Left ventricle myocardium inferior (tissue), 1 donor: ENCODE measurements at regions not wholly inside any gene's neighbourhood (a gene's known extent, or its start where the extent isn't known, plus 50 kb on each side); places are given as distances from the start of the nearest gene placed in this dataset.
"Not testable (repeated sequence)": the region's sequence is repeated elsewhere in the genome, so short reads cannot be mapped to it uniquely, and the experiment has no call there.

Experiments used
- DNase-seq: peaks from one replicate; pipeline ENCODE4 v3.0.0-alpha.2; 2020
- H3K27ac ChIP-seq: fragments of 200-600 bp; replicated peaks from 2 replicates; pipeline ENCODE4 v1.8.0; 2021
- H3K27me3 ChIP-seq: fragments of 200-600 bp; 2 replicates; pipeline ENCODE4 v1.8.0; 2021; ENCODE audit warnings: low read depth
- H3K36me3 ChIP-seq: fragments of 200-600 bp; 2 replicates; pipeline ENCODE4 v1.8.0; 2021
- H3K4me1 ChIP-seq: fragments of 200-600 bp; 2 replicates; pipeline ENCODE4 v1.8.0; 2021
- H3K4me3 ChIP-seq: fragments of 200-600 bp; 2 replicates; pipeline ENCODE4 v1.8.0; 2021; ENCODE audit warnings: mild to moderate bottlenecking, moderate library complexity
- H3K9me3 ChIP-seq: fragments of 200-600 bp; replicated peaks from 2 replicates; pipeline ENCODE4 v1.8.0; 2021
- CTCF ChIP-seq: fragments of 200-600 bp; IDR thresholded peaks from 2 replicates; pipeline ENCODE4 v1.8.0; 2021; ENCODE audit warnings: antibody characterized with exemption, mild to moderate bottlenecking, borderline replicate concordance
- intact Hi-C: fragments of 100-400 bp; cut with micrococcal nuclease; formaldehyde crosslinking; loops from one replicate; pipeline ENCODE4 v1.11.0; 2022
- donor health status: DM: no; HTN: yes; CAD: no; lungs with severe emphysema.

GRCh38 chr3:194950906-194951628, 265.4 kb downstream of the FAM43A start:
- Histone ChIP-seq H3K27me3 (no peaks in the 10 kb centered on the region), H3K36me3 (no peaks in the 10 kb centered on the region), H3K27ac (peak overlapping the region; percentile 70), H3K4me1 (peaks cover 39% of the 10 kb centered on the region), H3K4me3 (peak overlapping the region; percentile 20), H3K9me3 (peaks cover 14% of the 10 kb centered on the region)
- no peak for DNase-seq
- intact Hi-C loops: no loop called here
- TF ChIP-seq CTCF: no peak

- Histone ChIP-seq H3K27ac (peak overlapping the region; percentile 70), H3K4me3 (peak overlapping the region; percentile 20), H3K4me1 (peaks cover 40% of the 10 kb centered on the region), H3K9me3 (peaks cover 14% of the 10 kb centered on the region)
- DNase-seq, H3K27me3 ChIP-seq, H3K36me3 ChIP-seq, intact Hi-C loops: not testable (repeated sequence)
Measured at GRCh38 chr3:194951629-194951920, 265.9 kb downstream of the FAM43A start.

DNA sequence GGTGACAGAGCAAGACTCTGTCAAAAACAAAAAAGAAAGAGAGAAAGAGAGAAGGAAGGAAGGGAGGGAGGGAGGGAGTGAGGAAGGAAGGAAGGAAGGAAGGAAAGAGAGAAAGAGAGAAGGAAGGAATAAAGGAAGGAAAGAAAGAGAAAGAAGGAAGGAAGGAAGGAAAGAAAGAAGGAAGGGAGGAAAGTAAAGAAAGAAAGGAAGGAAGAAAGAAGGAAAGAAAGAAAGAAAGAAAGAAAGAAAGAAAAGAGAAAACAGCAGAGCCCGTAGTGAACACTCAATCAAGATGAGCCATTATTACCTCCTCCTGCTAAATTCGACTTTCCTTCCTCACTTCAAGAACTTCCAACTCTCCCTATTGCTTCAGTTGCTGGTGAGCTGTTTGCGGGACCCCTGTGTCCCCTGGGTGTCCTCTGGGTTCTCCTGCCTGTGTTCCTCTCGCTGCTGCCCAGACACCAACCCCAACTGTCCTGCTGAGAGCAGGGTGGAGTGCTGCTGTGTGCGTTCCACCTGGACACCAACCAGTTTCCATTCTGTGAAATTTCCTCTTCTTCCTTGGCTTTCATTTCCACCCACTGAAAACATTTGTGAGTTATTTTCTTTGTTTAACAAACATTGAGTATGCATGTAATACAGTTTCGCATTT, 266.4 kb downstream of the FAM43A start:
- peak overlapping the region; percentile 70 for H3K27ac ChIP-seq
- H3K9me3 ChIP-seq: peaks cover 14% of the 10 kb centered on the region
- intact Hi-C loops: no loop called here
- peaks cover 45% of the 10 kb centered on the region for H3K4me1 ChIP-seq
- peak overlapping the region; percentile 37 for H3K4me3 ChIP-seq
- H3K27me3 ChIP-seq: no peaks in the 10 kb centered on the region
- no peak for TF ChIP-seq CTCF
- no peak for DNase-seq
- H3K36me3 ChIP-seq: no peaks in the 10 kb centered on the region

- no peak for TF ChIP-seq CTCF
- Histone ChIP-seq H3K36me3 (no peaks in the 10 kb centered on the region), H3K9me3 (peaks cover 9% of the 10 kb centered on the region), H3K4me1 (peaks cover 46% of the 10 kb centered on the region), H3K27me3 (no peaks in the 10 kb centered on the region), H3K27ac (peak overlapping the region; percentile 70), H3K4me3 (no peak overlapping the region)
- intact Hi-C loops: no loop called here
- no peak for DNase-seq
Measured at GRCh38 chr3:194952841-194953241, 267.2 kb downstream of the FAM43A start.

DNA sequence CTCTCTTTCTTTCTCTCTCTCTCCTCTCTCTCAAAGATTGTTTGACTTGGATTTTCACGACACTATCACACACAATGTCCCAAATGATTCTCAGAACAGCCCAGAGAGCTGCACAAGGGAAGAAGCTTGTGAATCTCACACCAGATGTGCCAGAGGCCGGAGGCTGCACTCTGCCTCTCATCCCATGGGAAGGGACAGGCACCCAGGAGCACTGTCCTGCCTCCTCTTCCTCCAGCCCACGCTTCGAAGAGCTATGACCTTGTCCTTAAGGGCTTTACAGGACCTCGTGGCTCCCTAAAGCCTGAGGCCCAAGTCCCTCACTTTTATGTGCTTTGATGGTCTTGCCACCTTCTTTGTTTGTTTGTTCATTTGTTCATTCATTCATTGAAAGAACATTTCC, 267.6 kb downstream of the FAM43A start:
- TF ChIP-seq CTCF: no peak
- intact Hi-C loops: no loop called here
- DNase-seq: no peak
- Histone ChIP-seq H3K9me3 (peaks cover 4% of the 10 kb centered on the region), H3K4me1 (peaks cover 46% of the 10 kb centered on the region), H3K36me3 (no peaks in the 10 kb centered on the region), H3K27ac (peak overlapping the region; percentile 70), H3K27me3 (no peaks in the 10 kb centered on the region), H3K4me3 (no peak overlapping the region)

- no peak for TF ChIP-seq CTCF
- Histone ChIP-seq H3K9me3 (no peaks in the 10 kb centered on the region), H3K27me3 (no peaks in the 10 kb centered on the region), H3K27ac (no peak overlapping the region), H3K36me3 (no peaks in the 10 kb centered on the region), H3K4me3 (no peak overlapping the region), H3K4me1 (peaks cover 41% of the 10 kb centered on the region)
- intact Hi-C loops: no loop called here
- no peak for DNase-seq
Measured at GRCh38 chr3:194955546-194955945, 269.9 kb downstream of the FAM43A start.
